T-helper 9 cell (primary cell): ENCODE measurements at regions not wholly inside any gene's neighbourhood (a gene's known extent, or its start where the extent isn't known, plus 50 kb on each side); places are given as distances from the start of the nearest gene placed in this dataset.
"Not testable (repeated sequence)": the region's sequence is repeated elsewhere in the genome, so short reads cannot be mapped to it uniquely, and the experiment has no call there.

ENCODE experiments used
- DNase-seq: peaks from one replicate; pipeline ENCODE4 v3.0.0-alpha.2; 2020

GRCh38 chr14:89486505-89486904 lies 69.5 kb upstream of the FOXN3 start:
- no peak for DNase-seq

DNA sequence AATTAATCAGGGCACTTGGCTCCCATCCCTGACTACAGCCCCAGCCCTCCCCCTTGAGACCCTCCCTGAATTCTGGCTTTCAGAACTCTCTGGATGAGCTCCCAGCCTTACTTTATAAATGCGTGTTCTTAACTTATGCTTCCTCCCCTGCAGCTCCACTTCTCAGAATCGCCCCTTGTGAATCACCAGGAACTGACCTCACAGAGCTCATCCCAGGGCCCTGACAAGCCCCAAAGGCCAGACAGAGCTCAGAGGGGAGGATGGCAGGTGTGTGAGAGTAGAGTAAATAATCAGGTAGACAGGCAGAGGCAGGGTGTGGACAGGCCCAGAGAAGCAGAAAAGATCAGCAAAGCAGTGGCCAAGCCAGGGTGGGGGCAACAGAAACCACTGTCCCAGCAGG lies 68.2 kb upstream of the FOXN3 start:
- DNase-seq = no peak

DNA sequence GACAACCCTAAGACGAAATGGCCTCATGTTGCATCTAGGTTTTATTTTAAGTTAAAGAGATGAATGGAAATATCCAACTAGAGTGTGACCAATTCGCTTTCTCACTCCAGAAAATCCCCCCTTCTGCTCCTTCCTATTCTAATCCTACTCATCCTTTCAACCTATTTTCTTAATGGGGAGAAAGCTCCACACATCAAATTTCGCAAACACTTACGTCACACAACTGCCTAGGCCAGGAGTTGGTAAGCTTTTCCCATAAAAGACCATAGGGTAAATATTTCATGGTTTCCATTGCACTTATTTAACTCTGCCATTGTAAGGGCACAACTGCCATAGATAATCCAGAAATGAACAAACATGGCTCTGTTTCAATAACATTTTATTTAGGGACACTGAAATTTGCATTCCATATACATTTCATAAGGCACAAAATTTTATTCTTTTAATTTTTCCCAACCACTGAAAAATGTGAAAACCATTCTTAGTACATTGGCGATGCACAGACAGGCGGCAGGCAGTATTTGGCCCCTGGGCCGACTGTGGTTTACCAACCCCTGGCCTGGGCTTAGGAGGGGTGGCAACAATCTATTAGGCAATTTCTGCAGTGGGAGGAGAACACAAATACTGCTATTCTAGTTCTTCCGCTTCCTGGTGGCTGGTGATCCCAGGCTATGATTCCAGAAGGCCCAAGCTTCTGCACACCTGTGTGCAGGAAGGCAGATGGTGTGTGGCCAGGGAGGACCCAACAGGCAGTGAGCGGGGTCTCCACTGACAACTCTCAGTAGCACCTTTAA lies 67.2 kb upstream of the FOXN3 start:
- no peak for DNase-seq

- DNase-seq = no peak
Measured at GRCh38 chr14:89481196-89481595, 64.2 kb upstream of the FOXN3 start.

DNA sequence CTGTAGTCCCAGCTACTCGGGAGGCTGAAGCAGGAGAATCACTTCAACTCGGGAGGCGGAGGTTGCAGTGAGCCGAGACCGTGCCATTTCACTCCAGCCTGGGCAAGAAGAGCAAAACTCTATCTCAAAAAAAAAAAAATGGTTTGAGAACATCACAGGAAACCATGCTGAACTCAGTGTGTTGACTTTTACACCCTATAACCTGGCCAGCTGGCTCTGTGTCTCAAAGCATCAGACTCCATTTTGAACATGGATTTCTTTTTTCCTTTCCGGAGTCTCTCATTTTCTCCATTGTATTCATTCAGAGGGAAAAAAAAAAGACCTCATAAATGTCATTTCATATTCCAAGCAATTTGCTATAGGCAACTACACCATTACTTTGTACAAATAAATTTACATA lies 63.2 kb upstream of the FOXN3 start:
- no peak for DNase-seq

- DNase-seq = no peak
Measured at GRCh38 chr14:89479802-89480201, 62.8 kb upstream of the FOXN3 start.

- no peak for DNase-seq
Measured at GRCh38 chr14:89477391-89477790, 60.4 kb upstream of the FOXN3 start.

DNA sequence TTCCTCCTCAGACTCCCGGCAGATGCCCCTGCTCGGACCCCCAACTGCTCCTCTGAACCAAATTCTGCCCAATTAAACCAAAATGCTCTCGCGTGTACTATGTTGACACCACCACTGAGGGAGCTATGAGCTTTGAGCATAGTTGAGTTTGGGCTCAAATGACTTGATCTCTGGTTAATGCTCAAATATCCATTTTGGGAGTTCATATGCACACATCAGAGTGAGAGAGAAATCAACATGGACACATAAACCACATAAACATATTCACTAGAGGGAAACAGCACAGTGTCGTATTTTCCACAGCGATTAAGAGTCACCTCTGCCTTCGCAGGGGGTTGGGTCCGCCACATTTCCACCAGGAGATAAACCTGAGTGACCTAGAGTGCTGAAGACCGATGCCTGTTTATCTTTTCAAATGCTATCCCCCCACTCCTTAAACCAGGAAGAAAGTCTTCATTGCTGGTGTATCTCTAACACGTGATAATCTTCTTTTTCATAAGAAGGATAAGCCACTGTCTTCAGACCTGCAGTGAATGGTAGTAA lies 59.4 kb upstream of the FOXN3 start:
- no peak for DNase-seq

DNA sequence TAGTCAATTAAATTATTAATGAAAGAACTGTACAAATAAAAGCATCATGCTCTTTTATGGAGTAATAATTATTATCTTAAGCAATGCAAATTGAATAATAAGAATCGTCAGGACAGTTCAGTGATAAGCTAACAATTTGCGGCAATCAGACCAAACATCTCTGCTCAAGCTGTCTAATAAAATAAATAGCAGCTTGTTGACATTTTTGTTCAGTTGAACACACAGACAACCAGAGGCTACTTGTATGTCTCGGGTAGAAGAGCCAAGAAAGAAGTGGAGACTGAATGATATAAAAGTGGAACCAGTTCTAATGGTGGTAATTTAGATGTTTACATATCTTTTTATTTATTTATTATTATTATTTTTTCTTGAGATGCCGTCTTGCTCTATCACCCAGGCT lies 57.4 kb upstream of the FOXN3 start:
- DNase-seq = no peak

DNA sequence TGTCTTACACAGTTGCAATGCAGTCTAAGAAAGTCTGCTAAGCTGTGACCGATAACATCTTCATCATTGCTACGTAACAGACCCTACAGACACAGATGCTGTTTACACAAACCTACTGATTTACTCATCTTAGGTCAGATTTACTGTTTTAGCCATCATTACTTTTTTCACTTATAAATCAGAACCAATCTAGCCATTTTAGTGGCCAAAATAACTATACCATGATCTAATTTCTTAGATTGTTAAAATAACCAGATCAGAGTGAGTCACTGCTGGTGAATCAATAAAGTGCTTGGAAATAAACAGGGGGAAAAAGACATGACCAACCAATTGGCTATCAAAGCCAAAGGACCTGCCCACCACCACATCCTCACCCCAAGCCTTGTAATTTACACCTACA lies 57.0 kb upstream of the FOXN3 start:
- DNase-seq = no peak

DNA sequence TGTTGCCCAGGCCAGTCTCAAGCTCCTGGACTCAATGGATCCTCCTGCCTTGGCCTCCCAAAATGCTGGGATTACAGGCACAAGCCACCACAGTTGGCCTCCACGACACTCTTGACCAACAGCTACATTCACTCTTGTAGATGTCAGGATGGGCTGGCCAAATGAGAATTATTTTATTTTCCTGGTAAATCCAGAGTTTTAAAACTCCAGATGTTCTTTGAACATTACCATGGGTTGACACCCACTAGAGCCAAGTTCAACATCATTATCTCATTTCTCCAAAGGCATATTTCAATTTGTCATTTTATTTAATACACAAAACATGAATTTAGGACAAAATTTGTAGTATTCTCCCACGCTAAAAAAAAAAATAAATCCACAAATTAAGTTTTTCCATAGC lies 56.5 kb upstream of the FOXN3 start:
- no peak for DNase-seq

DNA sequence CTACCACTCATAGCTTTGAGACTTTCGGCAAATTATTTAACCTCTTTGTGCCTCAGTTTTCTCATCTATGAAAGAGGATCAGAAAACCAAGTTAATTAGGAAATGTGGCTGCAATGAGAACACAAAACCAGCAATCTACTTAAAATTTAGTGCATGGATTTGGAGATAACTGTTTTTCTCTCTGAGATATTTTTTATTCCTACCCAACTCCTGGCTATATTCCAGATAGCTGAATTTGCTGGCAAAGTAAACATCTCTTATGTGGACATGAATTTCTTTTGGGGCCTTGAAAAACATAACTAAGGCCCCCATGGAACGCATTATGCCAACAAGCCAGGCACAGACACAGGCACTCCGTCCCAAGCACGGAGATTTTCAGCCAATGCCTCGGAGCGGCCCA lies 53.4 kb upstream of the FOXN3 start:
- no peak for DNase-seq

GRCh38 chr14:89469210-89470198 lies 52.5 kb upstream of the FOXN3 start:
- no peak for DNase-seq

GRCh38 chr14:89468566-89468965 lies 51.5 kb upstream of the FOXN3 start:
- DNase-seq = no peak

DNA sequence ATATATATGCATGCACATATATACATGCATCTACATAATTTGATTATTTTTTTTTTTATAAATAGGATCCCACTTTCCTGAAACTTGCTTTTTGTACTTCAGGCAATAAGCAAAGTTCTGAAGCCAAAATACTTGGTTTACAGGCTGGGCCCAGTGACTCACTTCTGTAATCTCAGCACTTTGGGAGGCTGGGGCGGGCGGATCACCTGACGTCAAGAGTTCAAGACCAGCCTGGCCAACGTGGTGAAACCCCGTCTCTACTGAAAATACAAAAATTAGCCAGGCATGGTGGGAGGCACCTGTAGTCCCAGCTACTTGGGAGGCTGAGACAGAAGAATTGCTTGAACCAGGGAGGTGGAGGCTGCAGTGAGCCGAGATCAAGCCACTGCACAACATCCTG lies 51.0 kb upstream of the FOXN3 start:
- DNase-seq = not testable (repeated sequence)

DNA sequence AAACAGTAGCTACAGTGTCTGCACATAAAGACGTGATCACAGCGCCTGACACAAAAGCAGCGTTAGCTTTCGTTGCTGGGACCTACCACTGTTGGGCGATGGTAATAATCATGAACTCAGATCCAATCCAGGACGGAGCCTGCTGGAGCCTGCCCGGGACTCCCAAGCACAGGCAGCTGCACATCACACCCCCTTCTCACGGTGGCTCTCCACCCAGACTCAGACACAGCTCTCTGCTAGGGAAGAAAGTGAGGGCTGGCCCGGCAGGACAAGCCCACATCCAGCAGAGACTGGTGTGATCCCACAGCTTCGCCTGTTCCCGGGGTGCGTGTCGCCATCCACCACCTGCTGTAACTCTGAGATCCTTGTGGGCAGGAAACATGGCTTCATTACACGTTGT lies 49.9 kb upstream of the FOXN3 start:
- DNase-seq = no peak
